BLaER1 (cell line): ENCODE measurements at regions not wholly inside any gene's neighbourhood (a gene's known extent, or its start where the extent isn't known, plus 50 kb on each side); places are given as distances from the start of the nearest gene placed in this dataset.
A peak's percentile ranks its signal among the peaks of the same experiment; 100 is the strongest.

Source experiments
- H3K27ac ChIP-seq: shearing (Covaris generic); formaldehyde crosslinking; 2 replicates; pipeline ENCODE4 v1.8.1; 2022
- H3K27me3 ChIP-seq: shearing (Covaris generic); formaldehyde crosslinking; 2 replicates; pipeline ENCODE4 v1.8.1; 2022
- H3K36me3 ChIP-seq: shearing (Covaris generic); formaldehyde crosslinking; 2 replicates; pipeline ENCODE4 v1.8.1; 2022
- H3K4me1 ChIP-seq: shearing (Covaris generic); formaldehyde crosslinking; 2 replicates; pipeline ENCODE4 v1.8.1; 2022
- H3K4me2 ChIP-seq: shearing (Covaris generic); formaldehyde crosslinking; 2 replicates; pipeline ENCODE4 v1.8.1; 2022
- H3K4me3 ChIP-seq: shearing (Covaris generic); formaldehyde crosslinking; 2 replicates; pipeline ENCODE4 v1.8.1; 2022
- H3K9ac ChIP-seq: shearing (Covaris generic); formaldehyde crosslinking; 2 replicates; pipeline ENCODE4 v1.8.1; 2022
- H3K9me3 ChIP-seq: shearing (Covaris generic); formaldehyde crosslinking; 2 replicates; pipeline ENCODE4 v1.8.1; 2022
- H4K20me1 ChIP-seq: shearing (Covaris generic); formaldehyde crosslinking; 2 replicates; pipeline ENCODE4 v1.8.1; 2022
- Cebpa-rat ChIP-seq: shearing (Covaris generic); IDR thresholded peaks from 2 replicates; pipeline ENCODE4 v1.8.1; 2022

- Histone ChIP-seq H3K9me3 (peaks cover 20% of the 10 kb centered on the region; the same call in 1 of the 2 replicates), H3K27me3 (no peaks in the 10 kb centered on the region), H3K4me3 (no peak overlapping the region), H4K20me1 (no peaks in the 10 kb centered on the region), H3K4me1 (no peaks in the 10 kb centered on the region), H3K27ac (no peak overlapping the region), H3K36me3 (no peaks in the 10 kb centered on the region), H3K9ac (no peak overlapping the region), H3K4me2 (no peak overlapping the region)
- TF ChIP-seq Cebpa-rat = no peak
Observed at GRCh38 chr13:34816245-34816884, 125.7 kb upstream of the NBEA start.

- H3K27me3 ChIP-seq = no peaks in the 10 kb centered on the region
- H3K36me3 ChIP-seq = no peaks in the 10 kb centered on the region
- no peak overlapping the region for H3K27ac ChIP-seq
- no peak overlapping the region for H3K9ac ChIP-seq
- no peak for TF ChIP-seq Cebpa-rat
- H3K4me1 ChIP-seq = no peaks in the 10 kb centered on the region
- H3K9me3 ChIP-seq = peaks cover 13% of the 10 kb centered on the region; the same call in 1 of the 2 replicates
- no peak overlapping the region for H3K4me3 ChIP-seq
- H3K4me2 ChIP-seq = no peak overlapping the region
- no peaks in the 10 kb centered on the region for H4K20me1 ChIP-seq
Observed at GRCh38 chr13:34816908-34817665, 125.0 kb upstream of the NBEA start.

DNA sequence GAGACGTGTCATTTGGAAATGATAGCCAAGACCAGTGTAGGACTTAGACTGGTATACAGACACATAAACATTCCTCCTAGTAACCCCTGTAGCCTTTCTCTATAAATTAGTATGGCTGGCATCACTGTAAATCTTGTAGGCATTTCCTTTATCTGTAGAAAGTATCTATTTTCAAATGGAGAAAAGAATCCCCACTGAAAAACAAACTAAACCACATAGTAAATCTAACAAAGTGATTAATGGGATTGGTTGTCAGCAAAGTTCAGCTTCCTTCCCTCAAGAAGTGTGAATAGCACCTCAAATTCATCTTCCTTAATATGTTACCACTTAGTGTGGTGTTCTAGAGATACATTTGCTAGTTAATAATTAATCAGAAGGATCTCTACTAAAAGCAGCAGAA is 119.4 kb upstream of the NBEA start:
- Histone ChIP-seq H3K27me3 (no peaks in the 10 kb centered on the region), H3K4me3 (no peak overlapping the region), H3K4me2 (no peak overlapping the region), H3K4me1 (no peaks in the 10 kb centered on the region), H3K9me3 (no peaks in the 10 kb centered on the region), H3K27ac (no peak overlapping the region), H3K36me3 (no peaks in the 10 kb centered on the region), H4K20me1 (no peaks in the 10 kb centered on the region), H3K9ac (no peak overlapping the region)
- TF ChIP-seq Cebpa-rat = no peak

DNA sequence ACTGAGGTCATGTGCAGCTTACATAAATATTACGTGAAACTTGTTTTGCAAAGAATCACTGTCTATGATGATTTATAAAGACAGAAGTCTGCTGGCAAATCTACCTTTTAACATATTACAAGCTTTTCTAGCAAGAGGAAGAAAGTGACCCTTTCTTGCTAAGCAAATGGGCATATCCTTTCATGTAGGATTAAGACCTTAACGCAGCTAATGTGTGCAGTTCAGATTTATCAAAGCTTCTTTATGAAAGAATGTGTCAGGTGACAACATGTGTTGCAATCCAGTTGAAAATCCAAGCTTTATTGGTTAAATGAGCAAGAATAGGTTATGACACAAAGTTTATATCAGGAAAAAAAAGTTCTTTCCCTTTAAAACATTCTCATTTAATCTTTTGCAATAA is 115.6 kb upstream of the NBEA start:
- Histone ChIP-seq H3K9ac (no peak overlapping the region), H4K20me1 (no peaks in the 10 kb centered on the region), H3K36me3 (no peaks in the 10 kb centered on the region), H3K4me1 (no peaks in the 10 kb centered on the region), H3K4me2 (no peak overlapping the region), H3K27ac (no peak overlapping the region), H3K4me3 (no peak overlapping the region), H3K27me3 (no peaks in the 10 kb centered on the region), H3K9me3 (no peaks in the 10 kb centered on the region)
- no peak for TF ChIP-seq Cebpa-rat

DNA sequence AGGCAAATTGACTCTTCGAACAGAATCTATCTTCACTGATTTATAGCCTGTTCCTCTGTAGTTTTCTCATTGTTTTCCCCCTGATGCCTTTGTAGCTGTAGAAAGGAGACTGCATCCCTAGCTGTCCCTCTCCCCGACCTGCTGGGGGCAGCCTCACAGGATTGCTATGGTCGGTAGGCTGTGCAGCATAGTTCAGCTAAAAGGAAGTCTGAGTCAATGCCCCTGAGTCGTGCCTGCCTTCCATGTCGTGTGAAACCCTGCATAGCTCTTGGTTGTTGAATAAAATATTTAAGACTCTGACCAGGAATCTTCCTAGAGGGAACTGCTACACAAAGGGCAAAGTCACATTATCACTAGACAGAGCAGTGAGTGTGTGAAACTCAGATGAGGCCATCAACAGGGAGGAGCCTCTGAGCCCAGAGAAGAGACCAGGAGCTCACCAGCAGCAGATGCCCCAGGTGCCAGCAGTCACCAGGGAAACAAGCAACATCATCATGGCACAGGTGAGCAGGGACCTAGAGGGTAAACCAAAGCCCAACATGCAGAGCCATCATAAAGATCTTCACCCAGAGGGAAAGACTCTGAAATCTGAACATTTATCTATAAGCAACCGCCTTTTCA is 108.4 kb upstream of the NBEA start:
- no peak for TF ChIP-seq Cebpa-rat
- no peaks in the 10 kb centered on the region for H3K4me1 ChIP-seq
- H3K36me3 ChIP-seq = no peaks in the 10 kb centered on the region
- H3K27me3 ChIP-seq = no peaks in the 10 kb centered on the region
- H3K9me3 ChIP-seq = peaks cover 13% of the 10 kb centered on the region
- no peak overlapping the region for H3K27ac ChIP-seq
- H3K9ac ChIP-seq = no peak overlapping the region
- no peak overlapping the region for H3K4me3 ChIP-seq
- no peaks in the 10 kb centered on the region for H4K20me1 ChIP-seq
- H3K4me2 ChIP-seq = no peak overlapping the region

DNA sequence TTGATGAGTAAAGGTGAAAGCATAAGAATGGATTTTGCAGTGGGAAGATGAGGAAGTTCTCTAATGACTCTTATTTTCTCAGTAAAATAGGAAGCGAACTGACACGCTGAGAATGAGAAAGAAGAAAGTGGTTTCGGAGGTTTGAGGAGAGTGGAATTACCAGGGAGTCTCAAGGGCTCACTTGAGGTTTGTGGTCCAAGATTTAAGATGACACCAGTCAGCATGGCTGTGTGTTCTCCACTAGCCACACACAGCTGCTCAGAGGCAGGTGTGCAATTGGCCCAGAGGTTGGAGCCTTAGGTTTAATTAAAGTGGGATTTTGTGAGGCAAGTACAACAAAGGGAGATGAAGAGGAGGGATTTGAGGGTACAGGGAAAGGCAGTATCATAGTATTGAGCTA is 99.6 kb upstream of the NBEA start:
- H3K27me3 ChIP-seq = no peaks in the 10 kb centered on the region
- H3K9me3 ChIP-seq = no peaks in the 10 kb centered on the region
- H3K4me2 ChIP-seq = peak overlapping the region; percentile 32
- H3K36me3 ChIP-seq = no peaks in the 10 kb centered on the region
- no peak overlapping the region for H3K4me3 ChIP-seq
- no peaks in the 10 kb centered on the region for H4K20me1 ChIP-seq
- no peak overlapping the region for H3K27ac ChIP-seq
- H3K9ac ChIP-seq = no peak overlapping the region
- TF ChIP-seq Cebpa-rat = no peak
- H3K4me1 ChIP-seq = peaks cover 12% of the 10 kb centered on the region

GRCh38 chr13:34847766-34848165 is 94.3 kb upstream of the NBEA start:
- Histone ChIP-seq H4K20me1 (no peaks in the 10 kb centered on the region), H3K27ac (no peak overlapping the region), H3K36me3 (no peaks in the 10 kb centered on the region), H3K9ac (no peak overlapping the region), H3K9me3 (no peaks in the 10 kb centered on the region), H3K4me1 (peaks cover 1% of the 10 kb centered on the region; the same call in 1 of the 2 replicates), H3K27me3 (no peaks in the 10 kb centered on the region), H3K4me2 (no peak overlapping the region), H3K4me3 (no peak overlapping the region)
- no peak for TF ChIP-seq Cebpa-rat

DNA sequence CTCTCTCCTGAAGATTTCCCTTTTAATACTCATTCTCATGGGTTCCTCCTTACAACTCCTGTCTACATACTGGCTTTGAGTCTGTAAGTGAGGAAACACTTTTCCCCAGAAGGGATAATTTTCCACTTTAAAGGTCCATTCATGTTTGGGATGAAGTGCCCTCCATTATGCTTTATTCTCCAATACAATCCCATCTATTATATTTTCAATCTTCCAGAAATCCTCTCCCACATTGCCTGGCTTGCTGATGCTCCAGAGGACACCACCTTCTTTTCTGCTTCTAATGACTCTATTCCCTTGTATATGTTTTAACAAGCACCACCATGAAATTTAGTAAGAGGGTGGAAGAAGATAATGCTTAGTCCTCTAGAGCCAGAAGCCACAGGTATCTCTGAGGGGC is 92.7 kb upstream of the NBEA start:
- Histone ChIP-seq H3K4me1 (no peaks in the 10 kb centered on the region), H3K9ac (no peak overlapping the region), H4K20me1 (no peaks in the 10 kb centered on the region), H3K4me3 (no peak overlapping the region), H3K27me3 (no peaks in the 10 kb centered on the region), H3K36me3 (no peaks in the 10 kb centered on the region), H3K9me3 (no peaks in the 10 kb centered on the region), H3K27ac (no peak overlapping the region), H3K4me2 (no peak overlapping the region)
- no peak for TF ChIP-seq Cebpa-rat

DNA sequence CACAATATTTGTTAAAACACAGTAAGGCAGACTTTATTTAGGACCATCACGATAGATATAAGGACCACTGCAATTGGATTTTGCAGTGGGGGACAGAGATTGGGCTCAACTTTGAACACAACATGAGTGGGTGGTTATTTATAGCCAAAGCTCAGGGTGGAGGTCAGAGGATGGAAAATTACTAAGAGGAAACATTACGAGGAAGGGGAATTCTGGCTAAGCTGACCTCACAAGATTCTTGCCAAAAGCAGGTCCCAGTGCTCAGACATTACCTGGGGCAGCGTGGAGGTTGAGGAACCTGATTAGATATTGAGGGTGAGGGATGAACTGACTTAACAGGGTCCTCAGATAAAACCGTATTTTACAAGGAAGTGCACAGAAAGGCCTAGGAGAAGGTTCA is 88.9 kb upstream of the NBEA start:
- Histone ChIP-seq H3K27me3 (no peaks in the 10 kb centered on the region), H3K4me3 (no peak overlapping the region), H3K9ac (no peak overlapping the region), H3K27ac (no peak overlapping the region), H3K36me3 (no peaks in the 10 kb centered on the region), H3K4me1 (no peaks in the 10 kb centered on the region), H4K20me1 (no peaks in the 10 kb centered on the region), H3K9me3 (no peaks in the 10 kb centered on the region), H3K4me2 (no peak overlapping the region)
- TF ChIP-seq Cebpa-rat = no peak

DNA sequence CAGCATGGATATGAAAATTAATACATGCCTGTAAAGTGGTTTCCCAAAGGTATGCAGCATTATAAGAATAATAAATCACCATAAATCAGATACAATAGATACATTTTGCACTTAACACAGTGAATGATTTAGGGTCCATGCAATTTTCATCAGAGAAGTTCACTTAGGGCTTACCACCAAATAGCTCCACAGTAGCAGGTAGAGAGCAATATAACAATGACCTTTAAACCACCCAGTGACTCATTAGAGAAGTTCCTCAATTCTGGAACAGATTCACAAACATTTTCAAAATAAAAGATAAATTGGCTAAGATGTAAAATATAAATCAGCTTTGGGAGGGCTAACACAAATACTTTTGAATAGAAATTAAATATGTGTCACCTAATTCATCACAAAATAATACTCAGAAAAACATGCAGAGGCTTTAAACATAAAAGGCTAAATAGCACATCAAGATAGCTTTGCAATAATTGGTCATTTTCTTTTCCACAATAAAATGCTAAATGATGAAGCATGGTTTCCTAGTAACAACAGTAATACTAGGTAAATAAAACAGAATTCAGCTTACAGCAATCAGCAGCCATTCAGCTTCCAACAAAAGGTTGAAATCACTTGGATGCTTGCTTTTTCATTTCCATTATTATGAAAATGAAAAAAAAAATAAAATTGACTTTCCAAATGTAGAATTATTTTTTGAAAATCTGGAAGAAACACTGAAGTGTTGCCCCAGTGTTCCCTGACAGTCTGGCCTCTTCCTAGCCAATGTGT is 84.3 kb upstream of the NBEA start:
- H3K4me3 ChIP-seq = no peak overlapping the region
- H3K4me2 ChIP-seq = no peak overlapping the region
- no peak overlapping the region for H3K9ac ChIP-seq
- no peak for TF ChIP-seq Cebpa-rat
- H4K20me1 ChIP-seq = no peaks in the 10 kb centered on the region
- H3K27ac ChIP-seq = no peak overlapping the region
- H3K36me3 ChIP-seq = no peaks in the 10 kb centered on the region
- no peaks in the 10 kb centered on the region for H3K4me1 ChIP-seq
- no peaks in the 10 kb centered on the region for H3K9me3 ChIP-seq
- no peaks in the 10 kb centered on the region for H3K27me3 ChIP-seq
